SK-N-MC (cell line): ENCODE measurements at regions not wholly inside any gene's neighbourhood (a gene's known extent, or its start where the extent isn't known, plus 50 kb on each side); places are given as distances from the start of the nearest gene placed in this dataset.

Experiments
- EZH2 ChIP-seq: fragments of 200-600 bp; sonication (generic); IDR thresholded peaks from one replicate; pipeline ENCODE4 v1.6.1; 2017; ENCODE audit warnings: antibody characterized with exemption
- FOXP2 ChIP-seq: optimal IDR thresholded peaks from 2 replicates; pipeline ENCODE3; 2011; ENCODE audit warnings: mild to moderate bottlenecking, moderate library complexity; ENCODE audit not compliant: insufficient read depth; ENCODE audit errors: extremely low read length, control extremely low read depth
- POLR2AphosphoS5 ChIP-seq: IDR thresholded peaks from 2 replicates; pipeline ENCODE4 v1.6.1; 2012; ENCODE audit warnings: mild to moderate bottlenecking, low read depth, low read length, borderline replicate concordance

DNA sequence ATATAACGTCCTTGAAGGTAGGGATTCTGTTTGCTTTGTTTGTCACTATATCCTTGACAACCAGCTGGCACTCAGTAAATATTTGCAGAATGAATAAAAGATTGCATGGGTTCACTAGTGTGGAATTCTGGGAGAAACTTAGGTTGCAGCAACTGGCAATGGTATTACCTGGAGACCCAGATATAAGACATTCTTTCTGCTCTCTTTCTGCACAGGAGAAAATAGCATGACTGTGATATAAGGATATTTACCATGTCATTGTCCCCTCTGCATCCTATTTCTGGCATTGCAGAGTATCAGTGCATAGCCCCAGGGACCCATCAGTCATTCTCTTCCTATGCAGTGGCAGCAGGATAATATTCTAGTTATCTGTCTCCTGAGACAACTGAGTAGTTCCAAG lies 308.9 kb upstream of the LRRC7 start:
- no peak for TF ChIP-seq POLR2AphosphoS5
- TF ChIP-seq EZH2 = no peak
- no peak for TF ChIP-seq FOXP2
